ENCODE measurements at regions not wholly inside any gene's neighbourhood (a gene's known extent, or its start where the extent isn't known, plus 50 kb on each side); places are given as distances from the start of the nearest gene placed in this dataset.

GRCh38 chr14:101706509-101707067 lies 54.9 kb upstream of the PPP2R5C start:
- no peak for TF ChIP-seq CTCF (IDR thresholded peaks at IDR 0.05)
- TF ChIP-seq POLR2A (IDR thresholded peaks at IDR 0.05) = no peak
